GM12891 (cell line): ENCODE measurements at regions not wholly inside any gene's neighbourhood (a gene's known extent, or its start where the extent isn't known, plus 50 kb on each side); places are given as distances from the start of the nearest gene placed in this dataset.

ENCODE experiments used
- DNase-seq: peaks from one replicate; pipeline ENCODE4 v3.0.0; 2011; ENCODE audit warnings: low spot score; ENCODE audit not compliant: insufficient read length
- FAIRE-seq: peaks from 2 replicates; lab custom pipeline; 2011; peaks lifted over from hg19 to GRCh38; lab: Jason Lieb, UNC
- PAX5 ChIP-seq: IDR thresholded peaks from 2 replicates; pipeline ENCODE4 v1.6.1; 2011; ENCODE audit warnings: low read length, moderate library complexity, mild to moderate bottlenecking; ENCODE audit not compliant: insufficient read depth, severe bottlenecking
- POLR2A ChIP-seq: IDR thresholded peaks from 2 replicates; pipeline ENCODE4 v1.6.1; 2011; ENCODE audit warnings: low read depth, low read length, control low read depth
- POLR2AphosphoS5 ChIP-seq: IDR thresholded peaks from 2 replicates; pipeline ENCODE4 v1.6.1; 2011; ENCODE audit warnings: low read depth, low read length, control low read depth
- POU2F2 ChIP-seq: IDR thresholded peaks from 2 replicates; pipeline ENCODE4 v1.6.1; 2011; ENCODE audit warnings: low read depth, mild to moderate bottlenecking, control low read depth, low read length, moderate library complexity
- SPI1 ChIP-seq: IDR thresholded peaks from 2 replicates; pipeline ENCODE4 v1.6.1; 2011; ENCODE audit warnings: low read depth, low read length, control low read depth
- TAF1 ChIP-seq: IDR thresholded peaks from 2 replicates; pipeline ENCODE4 v1.6.1; 2011; ENCODE audit warnings: low read depth, low read length, control low read depth

GRCh38 chr4:122041312-122041711, 89.5 kb upstream of the TRPC3 start:
- no peak for DNase-seq
- FAIRE-seq: no peak
- TF ChIP-seq POU2F2 (no peak), SPI1 (no peak), PAX5 (no peak), TAF1 (no peak)

DNA sequence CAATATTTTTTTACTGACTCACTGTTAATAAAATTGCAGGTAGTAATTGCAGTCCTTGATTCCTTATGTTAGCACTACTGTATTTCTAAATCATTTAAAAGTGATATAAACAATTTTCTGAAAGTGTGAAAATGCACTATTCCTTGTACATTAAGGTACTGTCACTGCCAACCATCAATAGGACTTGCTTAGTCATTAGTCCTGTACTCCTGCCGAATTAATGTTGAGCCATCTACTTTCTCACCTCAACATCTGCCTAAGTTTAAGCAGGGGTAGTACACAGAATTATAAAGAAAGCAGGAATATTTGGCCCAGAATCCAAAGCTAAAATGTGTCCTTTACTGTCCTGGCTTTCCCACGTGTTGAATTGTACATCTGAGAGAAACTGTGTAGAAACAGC, 87.0 kb upstream of the TRPC3 start:
- TF ChIP-seq PAX5 (no peak), SPI1 (no peak), TAF1 (no peak), POLR2A (no peak), POLR2AphosphoS5 (no peak), POU2F2 (no peak)
- no peak for FAIRE-seq
- no peak for DNase-seq

DNA sequence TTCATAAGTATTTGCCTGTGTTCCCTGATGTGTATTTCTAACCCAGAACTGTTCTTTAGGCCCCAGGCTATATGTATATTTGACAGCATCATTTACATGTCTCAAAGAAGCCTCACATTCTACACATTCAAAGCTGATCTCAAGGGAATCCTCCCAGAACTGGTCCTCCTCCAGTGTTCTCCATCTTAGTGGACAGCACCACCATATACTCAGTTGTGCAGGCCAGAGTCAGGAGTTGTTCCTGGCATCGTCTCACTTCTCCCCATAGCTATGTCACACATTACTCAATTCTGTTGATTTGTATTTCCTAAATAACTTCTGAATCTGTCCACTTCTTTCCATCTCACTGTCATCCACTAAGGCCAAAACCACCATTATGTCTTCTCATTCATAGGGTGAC, 82.8 kb upstream of the TRPC3 start:
- no peak for DNase-seq
- no peak for FAIRE-seq
- TF ChIP-seq POLR2A (no peak), SPI1 (no peak), TAF1 (no peak), POU2F2 (no peak), PAX5 (no peak), POLR2AphosphoS5 (no peak)

DNA sequence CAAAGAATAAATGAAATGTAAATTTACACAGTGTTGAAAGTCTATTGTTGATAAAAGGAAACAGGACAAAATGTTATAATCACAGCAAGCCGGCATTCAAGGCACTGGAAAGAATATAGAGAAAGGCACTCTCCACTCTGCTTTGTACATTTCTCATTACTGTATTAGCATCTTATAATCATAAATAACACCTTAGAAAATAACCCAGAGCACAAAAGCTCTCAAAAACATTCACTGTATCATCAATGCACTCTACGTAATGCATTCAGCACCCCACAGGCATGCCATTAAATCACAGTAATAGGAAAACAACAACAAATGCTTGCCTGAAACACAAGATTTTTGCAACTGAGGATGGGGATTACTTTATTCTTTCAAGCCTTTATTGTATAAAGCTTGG, 75.3 kb upstream of the TRPC3 start:
- TF ChIP-seq PAX5: no peak
- no peak for TF ChIP-seq POLR2AphosphoS5
- TF ChIP-seq TAF1: no peak
- no peak for TF ChIP-seq POLR2A
- TF ChIP-seq POU2F2: no peak
- DNase-seq (no peak), FAIRE-seq (no peak)

- no peak for DNase-seq
- FAIRE-seq: no peak
- TF ChIP-seq POU2F2: no peak
- no peak for TF ChIP-seq TAF1
- no peak for TF ChIP-seq SPI1
- TF ChIP-seq PAX5: no peak
- no peak for TF ChIP-seq POLR2A
- TF ChIP-seq POLR2AphosphoS5: no peak
Measured at GRCh38 chr4:122017296-122017695, 65.4 kb upstream of the TRPC3 start.

GRCh38 chr4:122015203-122015602, 63.3 kb upstream of the TRPC3 start:
- no peak for DNase-seq
- FAIRE-seq: no peak
- TF ChIP-seq SPI1 (no peak), PAX5 (no peak), TAF1 (no peak), POLR2A (no peak), POLR2AphosphoS5 (no peak), POU2F2 (no peak)

- DNase-seq (no peak), FAIRE-seq (no peak)
- TF ChIP-seq PAX5 (no peak), SPI1 (no peak), TAF1 (no peak), POU2F2 (no peak), POLR2AphosphoS5 (no peak), POLR2A (no peak)
Measured at GRCh38 chr4:122012735-122013134, 60.9 kb upstream of the TRPC3 start.

- FAIRE-seq: no peak
- no peak for TF ChIP-seq PAX5
- no peak for TF ChIP-seq POU2F2
- TF ChIP-seq POLR2A: no peak
- TF ChIP-seq SPI1: no peak
- TF ChIP-seq POLR2AphosphoS5: no peak
- DNase-seq: no peak
Measured at GRCh38 chr4:122010610-122011009, 58.8 kb upstream of the TRPC3 start.

DNA sequence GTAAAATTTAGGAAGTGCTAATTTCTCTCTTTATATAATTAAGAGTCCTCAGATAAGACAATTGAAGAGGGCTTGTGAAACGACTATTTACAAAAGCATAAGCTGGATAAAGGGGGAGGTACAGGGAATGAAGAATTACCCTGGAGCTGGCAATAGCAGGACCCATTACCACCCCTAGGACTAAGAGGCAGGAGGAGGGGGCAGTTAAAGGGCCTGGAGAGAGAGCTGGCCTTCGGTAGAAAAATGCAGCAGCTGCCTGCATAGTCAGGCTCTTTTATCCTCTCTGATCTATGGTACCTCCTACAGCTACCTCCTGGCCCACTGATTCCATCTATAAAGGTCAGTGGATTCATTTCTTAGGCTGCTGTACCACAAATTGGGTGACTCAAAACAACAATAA, 57.7 kb upstream of the TRPC3 start:
- no peak for TF ChIP-seq POU2F2
- no peak for TF ChIP-seq POLR2A
- no peak for TF ChIP-seq PAX5
- TF ChIP-seq SPI1: no peak
- no peak for TF ChIP-seq POLR2AphosphoS5
- TF ChIP-seq TAF1: no peak

GRCh38 chr4:122007016-122007415, 55.2 kb upstream of the TRPC3 start:
- DNase-seq (no peak), FAIRE-seq (no peak)
- TF ChIP-seq POU2F2: no peak
- no peak for TF ChIP-seq POLR2AphosphoS5
- no peak for TF ChIP-seq POLR2A
- TF ChIP-seq PAX5: no peak
- no peak for TF ChIP-seq TAF1
- TF ChIP-seq SPI1: no peak

More for the DNA sequence above, 57.7 kb upstream of the TRPC3 start:
- no peak for DNase-seq
- FAIRE-seq: no peak
